IMR-90 (cell line): ENCODE measurements at regions not wholly inside any gene's neighbourhood (a gene's known extent, or its start where the extent isn't known, plus 50 kb on each side); places are given as distances from the start of the nearest gene placed in this dataset.

ENCODE experiments used
- ATAC-seq: fragments of 200-7000 bp; cut with Tn5 transposase; 2 replicates; pipeline ENCODE4 v1.9.1; 2020; ENCODE audit warnings: low read depth, mild to moderate bottlenecking, moderate library complexity
- BruUV-seq: library from RNA; stranded (reverse); fragments of 400-500 nt; replicated peaks from 2 replicates; lab custom pipeline; 2021; lab: Mats Ljungman, UMichigan
- CTCF ChIA-PET: fragments of 300-600 bp; formaldehyde crosslinking; extraction: SDS; loops from one replicate; lab custom pipeline; 2021; ENCODE audit warnings: antibody characterized with exemption; lab: Yijun Ruan, JAX
- POLR2A ChIA-PET: fragments of 300-600 bp; sonication (Branson Sonifier 250); formaldehyde crosslinking; loops from one replicate; lab custom pipeline; 2022; ENCODE audit warnings: antibody characterized with exemption; ENCODE audit not compliant: unreplicated experiment; lab: Charles Lee
- DNase-seq: peaks from one replicate; pipeline ENCODE4 v3.0.0; 2013
- H2AFZ ChIP-seq: replicated peaks from 2 replicates; pipeline ENCODE3; 2013; ENCODE audit warnings: low read length, mild to moderate bottlenecking; ENCODE audit not compliant: poor library complexity
- H2AK5ac ChIP-seq: 2 replicates; pipeline ENCODE4 v1.6.1; 2013; ENCODE audit warnings: low read depth, low read length, inconsistent platforms
- H2AK9ac ChIP-seq: replicated peaks from 2 replicates; pipeline ENCODE3; 2013; ENCODE audit warnings: mild to moderate bottlenecking, low read depth, low read length, moderate library complexity; ENCODE audit not compliant: poor library complexity
- H2BK120ac ChIP-seq: 2 replicates; pipeline ENCODE4 v1.6.1; 2013; ENCODE audit warnings: low read depth, low read length, inconsistent platforms
- H2BK15ac ChIP-seq: 3 replicates; pipeline ENCODE4 v1.6.1; 2013; ENCODE audit warnings: low read depth, low read length, inconsistent platforms
- H2BK20ac ChIP-seq: 2 replicates; pipeline ENCODE4 v1.6.1; 2013; ENCODE audit warnings: low read depth, mild to moderate bottlenecking, inconsistent platforms, low read length, moderate library complexity
- H2BK5ac ChIP-seq: 2 replicates; pipeline ENCODE4 v1.6.1; 2013; ENCODE audit warnings: mild to moderate bottlenecking, low read depth, low read length, inconsistent platforms; ENCODE audit not compliant: poor library complexity, severe bottlenecking
- H3K14ac ChIP-seq: replicated peaks from 2 replicates; pipeline ENCODE4 v1.6.1; 2013; ENCODE audit warnings: low read depth, low read length, inconsistent platforms
- H3K18ac ChIP-seq: 2 replicates; pipeline ENCODE4 v1.6.1; 2013; ENCODE audit warnings: low read depth, low read length, control low read depth
- H3K23ac ChIP-seq: 2 replicates; pipeline ENCODE4 v1.6.1; 2013; ENCODE audit warnings: low read depth, low read length, inconsistent platforms
- H3K27ac ChIP-seq: 2 replicates; pipeline ENCODE4 v1.5.1; 2013; ENCODE audit warnings: mild to moderate bottlenecking, control low read depth, low read length; ENCODE audit not compliant: insufficient read depth
- H3K27me3 ChIP-seq: 2 replicates; pipeline ENCODE4 v1.6.1; 2013; ENCODE audit warnings: low read length; ENCODE audit not compliant: control insufficient read depth, insufficient read depth
- H3K36me3 ChIP-seq: 2 replicates; pipeline ENCODE4 v1.6.1; 2013; ENCODE audit warnings: low read length, mixed read lengths; ENCODE audit not compliant: control insufficient read depth, insufficient read depth
- H3K4ac ChIP-seq: 2 replicates; pipeline ENCODE4 v1.6.1; 2013; ENCODE audit warnings: low read depth, low read length, inconsistent platforms
- H3K4me1 ChIP-seq: 2 replicates; pipeline ENCODE4 v1.6.1; 2013; ENCODE audit warnings: low read length, mixed read lengths; ENCODE audit not compliant: control insufficient read depth, insufficient read depth
- H3K4me2 ChIP-seq: 2 replicates; pipeline ENCODE4 v1.6.1; 2013; ENCODE audit warnings: low read depth, mild to moderate bottlenecking, control low read depth, low read length, moderate library complexity
- H3K4me3 ChIP-seq: 2 replicates; pipeline ENCODE4 v1.5.1; 2013; ENCODE audit warnings: low read depth, mild to moderate bottlenecking, control low read depth, low read length, moderate library complexity; ENCODE audit not compliant: insufficient read depth
- H3K56ac ChIP-seq: 2 replicates; pipeline ENCODE4 v1.6.1; 2013; ENCODE audit warnings: low read length, inconsistent platforms; ENCODE audit not compliant: insufficient read depth; ENCODE audit errors: extremely low read depth
- H3K79me1 ChIP-seq, 2 experiments: 2 replicates each; pipeline ENCODE4 v1.6.1; 2013; ENCODE audit warnings: low read length in 2 of 2, inconsistent platforms in 1 of 2, low read depth in 1 of 2
- H3K9ac ChIP-seq: 2 replicates; pipeline ENCODE4 v1.6.1; 2013; ENCODE audit warnings: low read depth, low read length, control low read depth
- H3K9me1 ChIP-seq: 2 replicates; pipeline ENCODE4 v1.6.1; 2013; ENCODE audit warnings: low read length, inconsistent platforms; ENCODE audit not compliant: insufficient read depth
- H3K9me3 ChIP-seq: 2 replicates; pipeline ENCODE4 v1.6.1; 2013; ENCODE audit warnings: low read length; ENCODE audit not compliant: control insufficient read depth, insufficient read depth
- H4K20me1 ChIP-seq: 2 replicates; pipeline ENCODE4 v1.6.1; 2013; ENCODE audit warnings: low read length, inconsistent platforms; ENCODE audit not compliant: insufficient read depth
- H4K5ac ChIP-seq: 2 replicates; pipeline ENCODE4 v1.6.1; 2013; ENCODE audit warnings: mild to moderate bottlenecking, low read depth, low read length, control low read depth
- H4K8ac ChIP-seq, 2 experiments: 2 replicates each; pipeline ENCODE4 v1.6.1; 2013; ENCODE audit warnings: low read depth in 2 of 2, low read length in 2 of 2, control low read depth in 1 of 2, inconsistent platforms in 1 of 2
- H4K91ac ChIP-seq: 2 replicates; pipeline ENCODE4 v1.6.1; 2013; ENCODE audit warnings: low read depth, low read length, inconsistent platforms; ENCODE audit not compliant: insufficient read depth
- BHLHE40 ChIP-seq: fragments of 150-350 bp; IDR thresholded peaks from 2 replicates; pipeline ENCODE4 v1.6.1; 2016; ENCODE audit warnings: mild to moderate bottlenecking, low read depth, low read length
- CEBPB ChIP-seq: IDR thresholded peaks from 2 replicates; pipeline ENCODE4 v1.6.1; 2012; ENCODE audit warnings: low read depth, low read length, improper control_type of control experiment
- CHD1 ChIP-seq: IDR thresholded peaks from 2 replicates; pipeline ENCODE4 v1.6.1; 2012; ENCODE audit warnings: low read depth, low read length, improper control_type of control experiment
- FOS ChIP-seq: fragments of 150-350 bp; IDR thresholded peaks from 2 replicates; pipeline ENCODE4 v1.6.1; 2016; ENCODE audit warnings: low read depth, low read length
- MAFK ChIP-seq: IDR thresholded peaks from 2 replicates; pipeline ENCODE4 v1.6.1; 2012; ENCODE audit warnings: low read depth, low read length, improper control_type of control experiment
- MAZ ChIP-seq: IDR thresholded peaks from 2 replicates; pipeline ENCODE4 v1.6.1; 2012; ENCODE audit warnings: low read depth, mild to moderate bottlenecking, low read length, improper control_type of control experiment, moderate library complexity, borderline replicate concordance
- MXI1 ChIP-seq: IDR thresholded peaks from 2 replicates; pipeline ENCODE4 v1.6.1; 2012; ENCODE audit warnings: low read depth, mild to moderate bottlenecking, low read length, moderate library complexity, borderline replicate concordance
- NFE2L2 ChIP-seq: fragments of 150-350 bp; IDR thresholded peaks from 2 replicates; pipeline ENCODE4 v1.6.1; 2016; ENCODE audit warnings: low read depth, mild to moderate bottlenecking, low read length
- POLR2A ChIP-seq: IDR thresholded peaks from 2 replicates; pipeline ENCODE4 v1.6.1; 2012; ENCODE audit warnings: mild to moderate bottlenecking, low read depth, low read length
- RAD21 ChIP-seq: IDR thresholded peaks from 2 replicates; pipeline ENCODE4 v1.6.1; 2012; ENCODE audit warnings: low read length, improper control_type of control experiment
- RCOR1 ChIP-seq: IDR thresholded peaks from 2 replicates; pipeline ENCODE4 v1.6.1; 2012; ENCODE audit warnings: mild to moderate bottlenecking, low read length, improper control_type of control experiment; ENCODE audit not compliant: insufficient replicate concordance
- RFX5 ChIP-seq: IDR thresholded peaks from 2 replicates; pipeline ENCODE4 v1.8.0; 2012; ENCODE audit warnings: low read depth, mild to moderate bottlenecking, low read length, moderate library complexity
- SMC3 ChIP-seq: fragments of 150-350 bp; IDR thresholded peaks from 2 replicates; pipeline ENCODE4 v1.6.1; 2016; ENCODE audit warnings: low read depth, mild to moderate bottlenecking, antibody characterized with exemption, low read length, moderate library complexity
- WGBS, 2 experiments: methylation state at CpG; one replicate each; pipeline versions ENCODE4 v1.1.5 to v1.1.7; 2013; ENCODE audit warnings: missing lambda C conversion rate in 2 of 2; ENCODE audit not compliant: insufficient read length in 1 of 2; ENCODE audit errors: extremely low coverage in 2 of 2; 5-methylcytosine and 5-hydroxymethylcytosine counted together
- dilution Hi-C: fragments of 300-500 bp; cut with HindIII; formaldehyde crosslinking; loops from one replicate; pipeline ENCODE4 v1.14.3; 2018; ENCODE audit warnings: low sequenced_read_pairs; ENCODE audit not compliant: unreplicated experiment
- in situ Hi-C: fragments of 300-500 bp; cut with MboI; formaldehyde crosslinking; loops from 3 replicates; pipeline ENCODE4 v1.14.3; 2019; ENCODE audit warnings: low sequenced_read_pairs, inconsistent platforms, mixed read lengths
- intact Hi-C: fragments of 100-400 bp; cut with micrococcal nuclease; formaldehyde crosslinking; loops from 2 replicates; pipeline ENCODE4 v1.10.0; 2022
- TF ChIP-seq, protein P1 (sequence below): conservative IDR thresholded peaks from 2 replicates; pipeline ENCODE4 v1.5.1; 2012; ENCODE audit warnings: mild to moderate bottlenecking, low read depth, low read length, improper control_type of control experiment
- TF ChIP-seq, protein P2 (sequence below): fragments of 150-350 bp; IDR thresholded peaks from 2 replicates; pipeline ENCODE4 v1.6.1; 2017; ENCODE audit warnings: mild to moderate bottlenecking, antibody characterized with exemption, low read length, low read depth
- TF ChIP-seq, protein P3 (sequence below): fragments of 150-350 bp; IDR thresholded peaks from 2 replicates; pipeline ENCODE4 v1.6.1; 2016; ENCODE audit warnings: low read depth, mild to moderate bottlenecking, low read length, moderate library complexity, borderline replicate concordance

DNA sequence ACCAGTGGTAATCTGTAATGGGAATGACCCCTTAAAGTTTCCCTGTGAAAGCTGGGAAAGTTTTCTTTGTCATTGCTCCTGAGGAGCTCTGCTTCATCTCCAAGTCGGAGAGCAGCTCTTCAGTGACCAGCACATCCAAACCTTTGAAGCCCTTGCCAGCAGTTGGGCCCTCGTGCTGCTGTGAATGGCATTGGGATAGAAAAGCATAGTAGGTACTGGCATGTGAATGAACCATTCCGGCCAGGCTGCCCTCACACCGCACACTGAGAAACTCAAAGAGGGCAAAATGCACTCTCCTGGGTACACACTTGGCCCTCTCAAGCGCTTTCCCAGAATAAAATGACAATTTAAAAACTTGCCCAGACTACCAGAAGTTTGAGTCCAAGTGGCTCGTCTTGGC is 1135.0 kb upstream of the WWC1 start:
- Histone ChIP-seq H3K4me2 (no peak overlapping the region), H2BK120ac (no peak overlapping the region), H2BK20ac (no peak overlapping the region), H2AK9ac (no peak overlapping the region), H3K9me3 (peaks cover 5% of the 10 kb centered on the region; the same call in 1 of the 2 replicates), H3K56ac (no peak overlapping the region), H2BK15ac (no peak overlapping the region), H4K5ac (no peak overlapping the region), H3K9ac (no peak overlapping the region), H3K27ac (no peak overlapping the region), H4K20me1 (no peaks in the 10 kb centered on the region), H3K4me3 (no peak overlapping the region), H2AFZ (no peak overlapping the region), H3K4ac (no peak overlapping the region), H4K8ac (no peak overlapping the region), H4K91ac (no peak overlapping the region), H2BK5ac (no peak overlapping the region), H3K14ac (no peak overlapping the region), H3K36me3 (no peaks in the 10 kb centered on the region), H3K9me1 (no peaks in the 10 kb centered on the region), H3K18ac (no peak overlapping the region), H3K23ac (no peak overlapping the region), H3K27me3 (no peaks in the 10 kb centered on the region), H2AK5ac (no peak overlapping the region), H3K79me1 (no peaks in the 10 kb centered on the region), H3K4me1 (no peaks in the 10 kb centered on the region)
- ATAC-seq (no peak), DNase-seq (no peak)
- CTCF ChIA-PET, result no interaction called here
- BruUV-seq, result no TSS peak
- in situ Hi-C loops, result no loop called here
- no CpG with 5 or more reads among the region's 6 CpGs for WGBS, 2 experiments
- intact Hi-C loops, result no loop called here
- POLR2A ChIA-PET, result no interaction called here
- TF ChIP-seq POLR2A (no peak), SMC3 (no peak), NFE2L2 (no peak), MXI1 (no peak), RAD21 (no peak), RCOR1 (no peak), BHLHE40 (no peak), CHD1 (no peak), FOS (no peak), MAFK (no peak), CEBPB (no peak), RFX5 (no peak), MAZ (no peak)
- TF ChIP-seq, protein P1, sequence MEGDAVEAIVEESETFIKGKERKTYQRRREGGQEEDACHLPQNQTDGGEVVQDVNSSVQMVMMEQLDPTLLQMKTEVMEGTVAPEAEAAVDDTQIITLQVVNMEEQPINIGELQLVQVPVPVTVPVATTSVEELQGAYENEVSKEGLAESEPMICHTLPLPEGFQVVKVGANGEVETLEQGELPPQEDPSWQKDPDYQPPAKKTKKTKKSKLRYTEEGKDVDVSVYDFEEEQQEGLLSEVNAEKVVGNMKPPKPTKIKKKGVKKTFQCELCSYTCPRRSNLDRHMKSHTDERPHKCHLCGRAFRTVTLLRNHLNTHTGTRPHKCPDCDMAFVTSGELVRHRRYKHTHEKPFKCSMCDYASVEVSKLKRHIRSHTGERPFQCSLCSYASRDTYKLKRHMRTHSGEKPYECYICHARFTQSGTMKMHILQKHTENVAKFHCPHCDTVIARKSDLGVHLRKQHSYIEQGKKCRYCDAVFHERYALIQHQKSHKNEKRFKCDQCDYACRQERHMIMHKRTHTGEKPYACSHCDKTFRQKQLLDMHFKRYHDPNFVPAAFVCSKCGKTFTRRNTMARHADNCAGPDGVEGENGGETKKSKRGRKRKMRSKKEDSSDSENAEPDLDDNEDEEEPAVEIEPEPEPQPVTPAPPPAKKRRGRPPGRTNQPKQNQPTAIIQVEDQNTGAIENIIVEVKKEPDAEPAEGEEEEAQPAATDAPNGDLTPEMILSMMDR, result no peak
- TF ChIP-seq, protein P2, sequence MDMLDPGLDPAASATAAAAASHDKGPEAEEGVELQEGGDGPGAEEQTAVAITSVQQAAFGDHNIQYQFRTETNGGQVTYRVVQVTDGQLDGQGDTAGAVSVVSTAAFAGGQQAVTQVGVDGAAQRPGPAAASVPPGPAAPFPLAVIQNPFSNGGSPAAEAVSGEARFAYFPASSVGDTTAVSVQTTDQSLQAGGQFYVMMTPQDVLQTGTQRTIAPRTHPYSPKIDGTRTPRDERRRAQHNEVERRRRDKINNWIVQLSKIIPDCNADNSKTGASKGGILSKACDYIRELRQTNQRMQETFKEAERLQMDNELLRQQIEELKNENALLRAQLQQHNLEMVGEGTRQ, result no peak
- TF ChIP-seq, protein P3, sequence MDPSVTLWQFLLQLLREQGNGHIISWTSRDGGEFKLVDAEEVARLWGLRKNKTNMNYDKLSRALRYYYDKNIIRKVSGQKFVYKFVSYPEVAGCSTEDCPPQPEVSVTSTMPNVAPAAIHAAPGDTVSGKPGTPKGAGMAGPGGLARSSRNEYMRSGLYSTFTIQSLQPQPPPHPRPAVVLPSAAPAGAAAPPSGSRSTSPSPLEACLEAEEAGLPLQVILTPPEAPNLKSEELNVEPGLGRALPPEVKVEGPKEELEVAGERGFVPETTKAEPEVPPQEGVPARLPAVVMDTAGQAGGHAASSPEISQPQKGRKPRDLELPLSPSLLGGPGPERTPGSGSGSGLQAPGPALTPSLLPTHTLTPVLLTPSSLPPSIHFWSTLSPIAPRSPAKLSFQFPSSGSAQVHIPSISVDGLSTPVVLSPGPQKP, result no peak
- dilution Hi-C loops, result no loop called here
